IPS-NIHi11 (cell line): ENCODE measurements at regions not wholly inside any gene's neighbourhood (a gene's known extent, or its start where the extent isn't known, plus 50 kb on each side); places are given as distances from the start of the nearest gene placed in this dataset.

Source experiments
- DNase-seq: peaks from one replicate; pipeline ENCODE4 v3.0.0; 2012; ENCODE audit warnings: mixed read lengths, low spot score

DNA sequence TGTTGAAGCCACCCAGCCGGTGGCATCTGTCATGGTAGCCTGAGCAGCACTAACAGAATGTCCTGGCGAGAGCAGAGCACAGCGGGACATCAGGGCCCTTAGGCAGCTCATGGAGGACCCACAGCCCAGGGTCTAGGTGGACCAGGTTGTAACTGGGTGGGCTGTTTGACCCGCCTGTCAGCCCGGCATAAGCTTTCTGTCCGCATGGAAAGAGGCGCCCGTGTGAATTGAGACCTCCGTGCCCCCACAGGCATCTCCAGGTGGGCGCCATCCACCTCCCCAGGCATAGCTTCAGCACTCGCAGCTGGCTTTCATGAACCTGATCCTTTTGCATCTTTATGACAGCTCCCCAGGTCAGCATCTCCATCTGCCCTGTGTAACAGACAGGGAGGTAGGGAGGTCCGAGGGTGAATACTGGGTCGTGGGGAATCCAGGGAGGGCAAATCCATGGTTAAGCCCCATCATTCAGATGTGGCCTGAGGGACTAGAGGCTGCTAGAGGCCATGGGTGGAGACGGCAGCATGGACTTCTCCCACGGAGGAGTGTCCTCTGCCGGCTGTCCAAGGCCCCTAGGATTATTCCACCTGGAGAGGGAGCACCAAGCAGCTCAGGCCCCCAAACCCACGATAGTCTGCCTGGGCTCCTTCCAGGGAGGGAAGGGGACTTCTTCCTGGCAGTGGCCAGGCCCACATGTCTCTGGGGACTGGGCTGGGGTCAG lies 371.6 kb upstream of the MKI67 start:
- no peak for DNase-seq

DNA sequence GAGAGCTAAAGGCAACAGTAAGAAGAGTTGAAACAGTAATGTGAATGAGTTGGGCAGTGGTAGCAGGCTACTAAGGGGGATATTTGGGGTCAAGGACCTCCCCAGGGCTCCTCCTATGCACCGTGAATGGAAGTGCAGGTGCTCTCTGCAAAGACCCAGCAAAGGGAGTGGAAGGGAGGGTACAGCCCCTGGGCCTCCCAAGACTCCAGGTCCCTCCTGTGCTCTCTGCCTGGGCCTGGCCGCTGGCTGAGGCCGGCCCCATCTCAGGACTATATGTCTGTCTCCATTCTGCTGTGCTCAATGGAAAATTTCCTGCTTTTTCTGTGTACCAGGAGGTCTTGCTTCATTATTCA lies 372.1 kb upstream of the MKI67 start:
- peak; percentile 44 for DNase-seq

DNA sequence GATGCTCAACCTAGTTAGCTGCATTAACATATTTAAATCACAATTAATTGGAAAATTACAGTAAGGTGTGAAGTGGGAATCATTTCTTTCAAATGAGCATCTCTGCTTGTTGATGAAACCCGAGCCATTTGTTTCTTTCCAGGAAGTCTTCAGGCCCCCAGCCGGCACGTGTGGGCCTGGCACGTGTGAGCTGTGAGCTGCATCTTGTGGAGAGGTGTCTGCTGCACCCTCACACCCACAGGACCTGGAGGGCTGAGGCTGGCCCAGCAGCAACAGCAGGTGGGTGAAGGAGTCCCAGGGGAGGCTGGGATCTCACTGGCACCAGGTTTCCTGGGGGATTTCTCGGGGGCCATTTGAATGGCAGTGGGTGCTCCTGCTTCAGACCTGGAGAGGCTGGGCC lies 372.5 kb upstream of the MKI67 start:
- no peak for DNase-seq

DNA sequence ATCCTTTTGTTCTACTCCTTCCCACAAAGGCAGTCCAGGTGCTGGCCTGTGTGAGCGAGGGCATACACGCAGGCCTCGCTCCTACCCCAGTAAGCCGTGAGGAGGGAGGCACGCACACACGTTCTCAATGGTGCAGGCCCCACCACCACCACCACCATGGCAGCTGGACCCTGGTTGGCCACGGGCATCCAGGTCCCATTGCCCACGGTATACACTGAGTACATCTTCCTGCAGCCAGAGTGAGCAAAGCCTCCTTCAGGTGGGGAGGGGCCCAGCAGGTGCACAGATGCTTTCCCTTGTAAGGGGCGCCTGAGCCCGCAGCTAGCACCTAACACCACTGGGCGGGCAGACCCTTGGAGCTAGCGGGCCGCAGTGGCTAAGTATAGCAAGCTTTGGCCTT lies 373.3 kb upstream of the MKI67 start:
- DNase-seq = no peak

DNA sequence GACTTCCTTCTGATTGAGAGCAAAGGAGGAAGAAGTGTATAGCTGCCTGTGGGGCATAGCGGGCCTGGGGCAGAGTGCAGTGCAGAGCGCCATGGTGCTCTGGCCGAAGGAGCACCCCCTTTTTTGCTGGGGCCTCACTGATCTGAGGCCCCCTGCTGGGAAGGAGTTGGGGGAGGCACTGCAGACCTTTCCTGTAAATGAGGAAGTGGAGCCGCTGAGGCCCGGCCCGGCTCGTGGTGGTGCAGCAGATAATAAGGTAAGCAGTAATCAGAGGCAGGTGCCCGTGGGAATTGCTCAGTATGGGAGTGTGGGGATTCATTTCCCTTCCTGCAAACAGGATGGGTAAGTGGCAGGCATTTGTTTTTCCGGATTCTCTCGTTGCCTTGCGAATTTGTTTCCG lies 373.7 kb upstream of the MKI67 start:
- no peak for DNase-seq

DNA sequence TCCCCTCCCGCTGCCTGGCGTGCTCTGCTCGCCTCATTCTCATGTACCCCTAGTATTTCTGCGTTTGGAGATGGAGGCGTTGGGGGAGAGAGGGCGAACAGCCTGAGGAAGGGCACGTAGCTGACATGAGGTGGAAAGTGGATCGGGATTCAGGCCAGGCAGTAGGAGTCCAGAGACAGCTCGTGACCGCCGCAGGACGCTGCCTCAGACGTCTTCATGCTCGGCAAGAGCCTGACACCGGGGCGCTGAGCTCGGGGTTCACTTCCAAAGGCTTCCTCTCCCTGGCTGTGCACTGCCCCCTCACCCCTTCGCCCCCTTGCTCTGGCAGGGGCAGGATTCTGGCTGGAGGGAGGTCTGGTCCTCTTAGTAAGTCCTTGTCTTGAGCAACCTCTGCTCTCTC lies 374.4 kb upstream of the MKI67 start:
- DNase-seq = no peak

DNA sequence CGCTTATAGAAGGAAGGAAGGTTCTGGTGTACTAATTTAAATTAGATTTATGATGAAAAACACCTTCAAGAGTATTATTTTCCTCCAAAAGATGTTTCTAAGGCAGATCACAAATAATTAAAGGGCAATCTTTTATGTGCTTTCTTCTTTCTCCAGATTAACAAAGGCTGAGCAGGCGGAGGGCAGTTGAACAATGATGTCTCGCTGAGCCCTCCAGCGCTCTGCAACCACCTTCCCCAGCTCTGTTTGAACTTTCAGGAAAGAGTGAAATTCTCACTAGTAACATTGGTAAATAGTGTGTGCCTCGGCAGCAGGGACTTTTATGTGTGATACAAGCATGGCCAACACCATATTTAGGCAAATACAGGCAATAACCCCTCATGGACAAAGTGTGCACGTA lies 379.1 kb upstream of the MKI67 start:
- DNase-seq = no peak

DNA sequence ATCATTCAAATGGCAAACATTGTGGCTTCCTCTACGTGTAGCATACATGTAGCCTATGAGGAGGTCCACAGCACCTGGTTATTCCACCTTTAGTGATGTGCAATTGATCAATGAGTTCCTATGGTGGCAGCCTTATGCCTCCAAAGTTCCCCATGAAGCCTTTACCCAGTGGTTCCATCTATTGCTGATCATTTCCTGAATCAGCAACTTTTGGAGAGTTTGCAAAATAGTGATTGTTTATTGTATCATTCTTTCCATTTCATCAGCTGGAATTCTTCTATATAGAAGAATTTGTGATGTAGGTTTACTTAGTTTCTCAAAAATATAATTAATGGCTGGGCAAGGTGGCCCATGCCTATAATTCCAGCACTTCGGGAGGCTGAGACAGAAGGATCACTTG lies 380.2 kb upstream of the MKI67 start:
- no peak for DNase-seq

DNA sequence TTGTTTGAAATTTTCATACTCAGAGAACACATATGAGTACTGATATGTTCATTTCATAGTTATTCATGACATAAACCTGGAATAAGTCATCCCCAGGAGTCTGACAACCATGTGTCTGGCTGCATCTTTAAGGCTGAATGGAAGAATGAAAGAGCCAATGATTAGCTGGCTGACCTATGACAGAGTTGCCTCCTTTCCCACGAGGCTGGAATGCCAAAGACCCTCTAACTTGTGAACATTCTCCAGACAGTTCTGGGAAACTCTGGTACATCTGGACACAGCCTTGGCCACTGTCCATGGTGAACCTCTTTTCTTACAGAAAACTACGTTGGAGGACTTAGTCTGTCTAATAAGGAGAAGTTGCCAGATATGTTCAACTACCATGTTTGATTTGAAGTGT lies 380.8 kb upstream of the MKI67 start:
- DNase-seq = no peak

DNA sequence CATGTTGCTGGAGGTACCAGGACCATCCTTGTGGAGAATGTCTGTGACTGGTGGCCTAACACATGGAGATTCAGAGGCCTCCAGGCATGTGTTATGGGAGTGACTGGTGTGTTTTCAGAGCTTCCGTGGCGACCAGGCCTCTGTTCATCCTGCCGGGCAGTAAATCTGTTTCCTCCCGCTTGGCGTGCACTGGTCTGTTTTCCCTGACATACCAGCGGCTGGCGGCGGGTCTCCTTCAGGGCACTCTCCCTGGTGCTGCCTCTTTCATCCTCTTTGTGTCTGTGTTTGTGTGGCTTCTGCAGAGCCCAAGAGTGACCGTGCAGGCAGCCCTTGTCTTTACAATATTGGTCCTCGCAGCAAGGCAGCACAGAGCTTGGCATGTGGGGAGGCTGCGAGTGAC lies 385.1 kb upstream of the MKI67 start:
- no peak for DNase-seq

DNA sequence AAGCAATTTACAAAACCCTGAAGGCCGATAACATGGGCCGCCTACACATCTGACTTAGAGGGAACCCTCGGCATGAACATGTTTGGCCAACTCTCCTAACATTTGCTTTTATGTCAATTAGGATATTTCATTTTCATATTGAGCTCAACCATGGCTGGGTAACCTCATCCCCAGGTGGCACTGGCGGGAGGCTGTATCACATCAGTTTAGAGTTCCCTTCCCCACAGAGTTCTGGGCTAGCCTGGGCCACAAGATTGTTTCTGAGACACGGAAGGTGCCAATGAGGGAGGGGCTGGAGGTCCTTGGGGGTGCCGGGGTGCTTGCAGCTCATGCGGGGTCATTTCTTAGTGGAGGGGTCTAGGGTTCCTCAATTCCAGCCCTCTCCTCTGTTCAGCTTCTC lies 386.5 kb upstream of the MKI67 start:
- DNase-seq = no peak

DNA sequence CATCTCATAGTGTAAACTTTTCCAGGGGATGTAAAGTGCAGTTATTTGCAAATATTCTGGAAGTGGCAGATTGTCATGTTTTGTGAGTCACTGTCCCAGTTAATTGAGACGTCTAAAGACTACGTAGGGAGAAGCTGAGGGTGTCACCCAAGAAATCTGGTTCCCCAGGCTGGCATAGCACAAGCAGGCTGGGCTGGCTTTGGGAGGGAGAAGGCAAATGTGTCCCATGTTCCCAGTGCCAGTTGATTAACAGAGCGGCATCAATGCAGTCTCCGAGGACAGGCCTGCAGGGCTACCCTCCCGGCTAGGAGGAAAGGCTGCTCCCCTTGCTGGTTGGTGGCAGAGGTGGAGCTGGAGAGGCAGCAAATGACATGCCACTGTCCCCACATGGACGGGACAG lies 388.3 kb upstream of the MKI67 start:
- no peak for DNase-seq

DNA sequence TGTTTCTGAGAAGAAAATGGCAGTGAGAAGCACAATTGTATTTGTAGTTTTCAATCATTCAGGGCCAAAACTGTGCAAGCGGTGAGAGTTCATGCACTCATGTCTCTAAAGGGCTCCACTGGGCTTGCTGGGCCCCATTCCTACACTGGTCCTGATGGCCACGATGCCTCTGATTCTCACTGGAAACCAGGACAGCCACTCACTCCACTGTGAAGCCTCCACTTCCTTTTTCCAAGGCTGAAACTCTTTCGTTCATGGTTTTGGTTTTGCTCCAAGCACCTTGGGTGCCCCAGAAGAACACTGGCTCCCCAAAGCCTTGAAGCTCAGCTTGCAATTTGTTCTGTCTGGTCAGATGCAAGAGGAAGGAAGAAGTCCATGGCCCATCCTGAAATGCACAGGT lies 390.0 kb upstream of the MKI67 start:
- no peak for DNase-seq

DNA sequence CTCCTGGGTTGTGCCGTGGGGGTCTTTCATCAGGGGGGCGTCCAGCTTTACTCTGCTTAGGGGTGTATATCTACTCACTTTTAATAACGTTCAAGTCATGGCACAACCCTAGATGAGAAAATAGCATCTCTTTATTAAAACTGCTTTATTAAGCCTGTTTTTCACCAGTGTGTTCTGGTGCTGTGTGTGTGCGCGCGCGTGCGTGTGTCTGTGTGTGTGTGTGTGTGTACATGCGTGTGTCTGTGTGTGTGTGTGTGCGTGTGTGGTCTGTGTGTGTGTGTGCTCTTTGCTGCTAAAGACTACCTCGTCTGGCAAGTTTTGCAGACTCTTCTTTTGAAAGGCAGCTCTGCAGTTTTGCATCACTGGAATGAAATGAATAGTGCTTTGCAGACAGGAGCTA lies 390.9 kb upstream of the MKI67 start:
- DNase-seq = no peak

DNA sequence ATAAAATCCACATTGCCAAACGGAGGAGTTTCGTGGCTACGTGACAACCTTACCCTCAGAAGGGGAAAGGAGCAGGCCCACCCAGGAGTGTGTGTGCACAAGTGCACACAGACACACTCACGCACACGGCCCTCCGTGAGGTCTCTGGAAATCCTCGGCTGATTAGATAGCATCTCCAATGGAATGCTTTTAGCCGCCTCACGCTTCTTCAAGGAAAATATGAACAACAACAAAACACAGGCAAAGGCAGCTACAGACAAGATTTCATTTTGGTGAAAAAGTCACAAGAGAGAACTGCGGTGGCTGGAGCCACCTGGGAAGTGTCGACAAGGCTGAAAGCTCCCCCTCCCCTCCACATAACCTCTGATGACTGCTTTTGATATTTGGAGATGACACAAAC lies 391.8 kb upstream of the MKI67 start:
- no peak for DNase-seq

DNA sequence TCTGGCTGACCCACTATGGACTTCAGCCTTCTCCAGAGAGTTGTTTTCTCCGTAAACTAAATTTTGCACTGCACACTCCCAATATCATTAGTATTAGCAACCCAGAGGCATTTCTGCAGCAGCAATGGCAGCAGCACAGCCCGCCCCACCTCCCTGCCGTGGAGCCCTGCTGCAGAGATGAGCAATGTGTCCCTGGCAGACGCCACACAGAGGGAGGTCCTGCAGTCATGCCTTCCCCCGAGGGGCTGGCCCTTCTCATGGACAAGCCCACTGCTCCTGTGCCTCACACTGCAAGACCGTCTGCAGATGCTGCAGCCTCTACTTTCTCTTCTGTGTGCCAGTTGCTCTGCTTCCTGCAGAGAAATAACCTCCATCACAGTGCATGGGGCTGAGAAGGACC lies 393.4 kb upstream of the MKI67 start:
- DNase-seq = no peak

DNA sequence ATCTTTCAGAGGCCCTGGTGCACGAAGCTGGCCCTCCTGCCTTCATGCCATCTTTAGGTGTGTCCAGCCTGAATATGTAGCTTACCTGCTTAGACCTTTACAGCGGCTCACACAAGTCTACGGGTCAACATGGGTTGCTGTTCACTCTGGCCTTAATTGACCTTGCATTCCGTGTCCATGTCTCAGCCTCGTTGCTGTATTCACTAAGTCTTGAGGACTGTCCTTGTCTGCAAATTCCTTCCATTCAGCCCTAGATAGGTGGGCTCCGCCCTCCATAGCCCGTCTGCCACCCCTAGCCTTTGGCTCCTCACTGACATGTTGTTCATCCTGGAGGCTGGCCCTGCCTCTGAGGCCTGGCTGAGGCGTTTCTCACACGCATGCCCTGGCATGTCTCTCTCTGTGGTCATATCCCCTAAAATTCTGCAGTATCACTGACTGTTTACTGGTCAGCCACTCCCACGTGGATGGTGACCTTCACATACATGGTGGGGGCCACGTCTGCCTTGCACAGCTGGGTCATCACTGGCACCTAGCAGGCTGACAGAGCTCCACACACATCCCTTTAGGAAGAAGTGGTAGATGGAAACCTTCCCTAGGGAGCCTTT lies 394.1 kb upstream of the MKI67 start:
- no peak for DNase-seq

DNA sequence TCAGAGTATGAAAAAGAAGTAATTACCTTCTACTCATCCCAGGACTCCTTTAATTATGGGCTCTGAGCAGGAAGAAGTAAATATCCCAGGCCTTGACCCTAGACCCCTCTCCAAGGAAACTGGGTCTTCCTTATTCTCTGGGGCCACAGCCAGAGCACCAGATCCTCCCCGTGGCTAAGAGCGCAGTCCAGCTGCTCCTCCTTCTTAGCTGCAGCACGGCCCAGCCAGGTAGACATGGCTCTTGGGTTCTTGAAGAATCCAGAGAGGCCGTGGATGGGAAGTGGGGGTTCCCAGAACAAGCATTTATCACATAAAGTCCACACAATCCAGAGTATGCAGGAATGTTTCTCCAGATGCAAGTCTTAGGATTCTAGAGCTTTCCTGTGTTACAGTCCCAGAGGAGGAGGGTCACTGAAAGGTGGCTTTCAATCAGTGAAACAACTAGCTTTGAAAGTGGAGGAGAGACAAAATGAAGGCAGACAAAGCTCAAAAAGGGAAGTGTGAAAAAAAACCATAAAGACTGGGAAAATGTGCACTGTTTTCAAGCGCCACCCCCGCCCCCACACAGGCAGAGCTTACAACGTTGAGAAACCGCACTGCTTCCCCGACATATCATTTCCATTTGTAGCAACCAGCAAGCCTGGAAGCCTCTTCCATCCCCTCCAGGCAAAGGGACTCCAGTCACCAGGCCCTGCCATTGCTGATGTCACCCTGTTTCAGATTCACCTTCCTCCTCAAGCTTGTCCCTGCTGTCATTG lies 396.5 kb upstream of the MKI67 start:
- no peak for DNase-seq

DNA sequence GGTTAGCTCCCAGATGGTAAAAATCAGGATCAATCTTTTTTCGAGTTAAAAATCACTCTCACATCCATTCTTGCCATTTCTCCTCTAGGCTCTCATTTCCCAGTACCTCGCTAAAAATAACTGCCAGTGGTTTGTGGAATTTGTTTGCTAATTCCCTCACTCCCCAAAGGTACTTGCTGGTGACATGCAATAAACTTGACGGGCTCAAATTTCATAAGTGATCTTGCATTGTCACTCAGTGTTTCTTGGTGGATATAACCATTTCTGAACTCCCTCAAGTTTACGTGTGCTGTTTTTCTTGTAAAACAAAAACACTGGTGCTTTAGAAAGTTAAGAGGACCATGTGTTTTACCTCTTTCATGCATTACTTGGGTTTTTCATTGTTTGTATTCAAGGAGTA lies 399.2 kb upstream of the MKI67 start:
- DNase-seq = no peak

DNA sequence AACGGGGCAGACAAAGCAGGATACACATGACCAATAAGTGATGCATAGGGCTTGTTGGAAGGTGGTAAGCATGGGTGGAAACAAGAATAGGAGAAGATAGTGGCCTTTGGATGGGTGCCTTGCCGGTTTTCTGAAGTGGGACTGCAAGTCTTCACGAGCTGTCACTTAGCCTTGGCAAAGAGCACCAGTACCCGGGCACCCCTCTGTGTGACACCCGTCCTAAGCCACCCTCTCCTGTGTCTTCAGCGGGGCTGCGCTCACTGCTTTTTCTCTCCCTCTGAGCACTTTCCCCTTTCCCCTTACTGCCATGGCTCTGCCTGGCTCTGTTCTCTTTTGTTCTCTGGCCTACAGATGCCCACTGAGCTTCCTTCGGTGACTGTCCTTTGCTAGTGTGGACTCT lies 399.7 kb upstream of the MKI67 start:
- no peak for DNase-seq

DNA sequence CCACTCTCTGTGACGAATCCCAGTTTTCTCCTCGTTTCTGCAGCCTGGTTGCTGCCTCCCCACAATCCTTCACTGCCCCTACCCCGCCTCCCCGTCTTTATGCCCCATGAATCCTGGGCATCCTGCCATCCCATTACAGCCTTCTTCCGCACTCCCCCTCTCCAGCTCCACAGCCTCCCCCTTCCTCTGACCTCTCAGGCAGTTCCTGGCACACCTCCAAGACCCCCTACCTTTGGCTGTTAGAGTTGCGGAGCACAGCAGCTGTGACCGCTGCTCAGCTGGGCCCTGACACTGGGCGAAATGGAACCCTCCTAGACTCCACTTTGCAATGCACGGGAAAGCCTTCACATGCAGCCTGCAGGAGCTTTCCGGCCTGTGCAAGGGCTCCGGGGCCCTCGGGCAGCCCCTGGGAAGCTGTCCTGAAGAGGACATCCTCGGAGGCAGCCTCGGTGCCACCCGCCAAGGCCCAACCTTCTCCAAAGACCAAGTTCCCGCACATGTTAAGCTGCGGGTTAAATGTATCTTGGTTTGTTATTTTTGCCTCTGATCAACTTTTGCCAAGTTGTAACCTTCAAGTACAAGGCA lies 400.7 kb upstream of the MKI67 start:
- peak; percentile 31 for DNase-seq

DNA sequence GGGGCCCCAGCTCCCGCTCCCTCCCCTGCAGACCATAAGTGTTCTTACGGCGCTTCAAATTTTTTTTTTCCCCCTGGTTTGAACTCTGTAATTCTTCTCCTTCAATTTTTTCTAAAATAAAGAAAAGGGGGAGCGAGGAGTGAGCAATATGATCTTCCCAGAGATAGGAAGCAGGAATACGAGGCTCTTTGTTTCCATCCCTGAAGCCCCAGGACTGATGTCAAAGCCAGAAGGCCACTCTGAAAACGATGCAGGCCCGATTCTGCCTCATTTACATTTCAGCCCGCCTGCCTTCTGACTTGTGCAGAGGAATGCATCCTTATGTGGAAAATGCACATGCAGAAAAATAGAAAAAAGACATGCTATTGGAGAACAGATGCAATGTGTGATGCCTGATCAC lies 401.5 kb upstream of the MKI67 start:
- no peak for DNase-seq

DNA sequence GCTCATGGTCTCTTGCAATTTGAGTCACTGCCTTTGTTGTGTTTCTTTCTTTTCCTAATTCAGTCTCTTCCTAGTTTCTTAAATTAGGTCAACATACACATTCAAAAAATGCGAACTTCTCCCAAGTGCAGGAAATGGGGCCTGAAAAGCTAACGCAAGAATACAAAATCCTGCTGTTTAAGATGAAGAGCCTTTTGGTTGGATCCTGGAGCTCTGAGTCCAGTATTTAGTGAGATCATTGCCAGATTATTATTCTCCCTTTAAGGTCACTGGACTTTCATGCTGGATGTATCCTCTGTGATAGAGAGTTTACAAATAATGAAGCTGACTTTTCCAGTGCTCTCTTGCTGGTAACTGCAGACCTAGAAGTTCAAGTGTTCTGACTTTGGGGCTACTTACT lies 401.9 kb upstream of the MKI67 start:
- DNase-seq = no peak
